ENCODE measurements at regions not wholly inside any gene's neighbourhood (a gene's known extent, or its start where the extent isn't known, plus 50 kb on each side); places are given as distances from the start of the nearest gene placed in this dataset.

DNA sequence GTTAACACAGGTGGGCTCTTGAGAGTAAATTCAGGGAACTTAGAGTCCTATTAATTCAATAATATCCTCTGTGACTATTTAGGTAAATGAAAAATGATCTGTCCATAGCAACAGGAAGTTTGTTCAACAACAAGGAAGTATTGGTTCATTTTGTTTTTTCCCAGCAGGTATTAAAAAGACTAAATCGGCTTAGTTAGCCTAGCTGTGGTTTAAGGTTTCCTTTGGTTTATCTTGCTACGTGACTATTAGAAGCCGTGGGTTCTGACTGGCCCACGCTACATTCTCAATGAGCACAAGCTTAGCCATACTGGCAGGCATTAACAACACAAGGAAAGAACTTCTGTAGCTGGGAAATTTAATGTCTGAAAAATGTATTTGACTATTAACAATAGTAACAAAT, 168.8 kb upstream of the HS3ST1 start:
- H3K4me3 ChIP-seq (ENCODE audit: low read depth, low read length): no peak overlapping the region
- no peaks in the 10 kb centered on the region for H3K36me3 ChIP-seq (ENCODE audit: control insufficient read depth in 2 of 2, insufficient read depth in 1 of 2, low read length in 2 of 2)
- TF ChIP-seq ZNF223 (tag by site-specific recombination; IDR thresholded peaks at IDR 0.05) (no peak), ZNF311 (tag by site-specific recombination; IDR thresholded peaks at IDR 0.05; ENCODE audit: borderline replicate concordance) (no peak), ZNF221 (tag by site-specific recombination; IDR thresholded peaks at IDR 0.05; ENCODE audit: borderline replicate concordance) (no peak), HOXD13 (CRISPR knock-in tag; IDR thresholded peaks at IDR 0.05; ENCODE audit: borderline replicate concordance) (no peak), ZNF529 (tag by site-specific recombination; IDR thresholded peaks at IDR 0.05; ENCODE audit: insufficient replicate concordance) (no peak), GLI4 (tag by site-specific recombination; IDR thresholded peaks at IDR 0.05) (no peak), ZNF76 (tag by site-specific recombination; IDR thresholded peaks at IDR 0.05; ENCODE audit: borderline replicate concordance, low read depth) (no peak), ZNF600 (tag by site-specific recombination; IDR thresholded peaks at IDR 0.05) (no peak), ZNF585B (tag by site-specific recombination; IDR thresholded peaks at IDR 0.05) (no peak), ZNF830 (tag by site-specific recombination; IDR thresholded peaks at IDR 0.05; ENCODE audit: low read depth) (no peak), ZNF501 (tag by site-specific recombination; IDR thresholded peaks at IDR 0.05) (no peak), ZNF48 (tag by site-specific recombination; IDR thresholded peaks at IDR 0.05) (no peak), MYNN (tag by site-specific recombination; IDR thresholded peaks at IDR 0.05; ENCODE audit: borderline replicate concordance) (no peak)
- TF ChIP-seq, protein P1, sequence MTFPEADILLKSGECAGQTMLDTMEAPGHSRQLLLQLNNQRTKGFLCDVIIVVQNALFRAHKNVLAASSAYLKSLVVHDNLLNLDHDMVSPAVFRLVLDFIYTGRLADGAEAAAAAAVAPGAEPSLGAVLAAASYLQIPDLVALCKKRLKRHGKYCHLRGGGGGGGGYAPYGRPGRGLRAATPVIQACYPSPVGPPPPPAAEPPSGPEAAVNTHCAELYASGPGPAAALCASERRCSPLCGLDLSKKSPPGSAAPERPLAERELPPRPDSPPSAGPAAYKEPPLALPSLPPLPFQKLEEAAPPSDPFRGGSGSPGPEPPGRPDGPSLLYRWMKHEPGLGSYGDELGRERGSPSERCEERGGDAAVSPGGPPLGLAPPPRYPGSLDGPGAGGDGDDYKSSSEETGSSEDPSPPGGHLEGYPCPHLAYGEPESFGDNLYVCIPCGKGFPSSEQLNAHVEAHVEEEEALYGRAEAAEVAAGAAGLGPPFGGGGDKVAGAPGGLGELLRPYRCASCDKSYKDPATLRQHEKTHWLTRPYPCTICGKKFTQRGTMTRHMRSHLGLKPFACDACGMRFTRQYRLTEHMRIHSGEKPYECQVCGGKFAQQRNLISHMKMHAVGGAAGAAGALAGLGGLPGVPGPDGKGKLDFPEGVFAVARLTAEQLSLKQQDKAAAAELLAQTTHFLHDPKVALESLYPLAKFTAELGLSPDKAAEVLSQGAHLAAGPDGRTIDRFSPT (tag by site-specific recombination; IDR thresholded peaks at IDR 0.05): no peak
- TF ChIP-seq, protein P2, sequence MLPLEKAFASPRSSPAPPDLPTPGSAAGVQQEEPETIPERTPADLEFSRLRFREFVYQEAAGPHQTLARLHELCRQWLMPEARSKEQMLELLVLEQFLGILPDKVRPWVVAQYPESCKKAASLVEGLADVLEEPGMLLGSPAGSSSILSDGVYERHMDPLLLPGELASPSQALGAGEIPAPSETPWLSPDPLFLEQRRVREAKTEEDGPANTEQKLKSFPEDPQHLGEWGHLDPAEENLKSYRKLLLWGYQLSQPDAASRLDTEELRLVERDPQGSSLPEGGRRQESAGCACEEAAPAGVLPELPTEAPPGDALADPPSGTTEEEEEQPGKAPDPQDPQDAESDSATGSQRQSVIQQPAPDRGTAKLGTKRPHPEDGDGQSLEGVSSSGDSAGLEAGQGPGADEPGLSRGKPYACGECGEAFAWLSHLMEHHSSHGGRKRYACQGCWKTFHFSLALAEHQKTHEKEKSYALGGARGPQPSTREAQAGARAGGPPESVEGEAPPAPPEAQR (tag by site-specific recombination; IDR thresholded peaks at IDR 0.05): no peak
- TF ChIP-seq, protein P3, sequence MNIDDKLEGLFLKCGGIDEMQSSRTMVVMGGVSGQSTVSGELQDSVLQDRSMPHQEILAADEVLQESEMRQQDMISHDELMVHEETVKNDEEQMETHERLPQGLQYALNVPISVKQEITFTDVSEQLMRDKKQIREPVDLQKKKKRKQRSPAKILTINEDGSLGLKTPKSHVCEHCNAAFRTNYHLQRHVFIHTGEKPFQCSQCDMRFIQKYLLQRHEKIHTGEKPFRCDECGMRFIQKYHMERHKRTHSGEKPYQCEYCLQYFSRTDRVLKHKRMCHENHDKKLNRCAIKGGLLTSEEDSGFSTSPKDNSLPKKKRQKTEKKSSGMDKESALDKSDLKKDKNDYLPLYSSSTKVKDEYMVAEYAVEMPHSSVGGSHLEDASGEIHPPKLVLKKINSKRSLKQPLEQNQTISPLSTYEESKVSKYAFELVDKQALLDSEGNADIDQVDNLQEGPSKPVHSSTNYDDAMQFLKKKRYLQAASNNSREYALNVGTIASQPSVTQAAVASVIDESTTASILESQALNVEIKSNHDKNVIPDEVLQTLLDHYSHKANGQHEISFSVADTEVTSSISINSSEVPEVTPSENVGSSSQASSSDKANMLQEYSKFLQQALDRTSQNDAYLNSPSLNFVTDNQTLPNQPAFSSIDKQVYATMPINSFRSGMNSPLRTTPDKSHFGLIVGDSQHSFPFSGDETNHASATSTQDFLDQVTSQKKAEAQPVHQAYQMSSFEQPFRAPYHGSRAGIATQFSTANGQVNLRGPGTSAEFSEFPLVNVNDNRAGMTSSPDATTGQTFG (tag by site-specific recombination; IDR thresholded peaks at IDR 0.05; ENCODE audit: borderline replicate concordance): no peak
- TF ChIP-seq, protein P4, sequence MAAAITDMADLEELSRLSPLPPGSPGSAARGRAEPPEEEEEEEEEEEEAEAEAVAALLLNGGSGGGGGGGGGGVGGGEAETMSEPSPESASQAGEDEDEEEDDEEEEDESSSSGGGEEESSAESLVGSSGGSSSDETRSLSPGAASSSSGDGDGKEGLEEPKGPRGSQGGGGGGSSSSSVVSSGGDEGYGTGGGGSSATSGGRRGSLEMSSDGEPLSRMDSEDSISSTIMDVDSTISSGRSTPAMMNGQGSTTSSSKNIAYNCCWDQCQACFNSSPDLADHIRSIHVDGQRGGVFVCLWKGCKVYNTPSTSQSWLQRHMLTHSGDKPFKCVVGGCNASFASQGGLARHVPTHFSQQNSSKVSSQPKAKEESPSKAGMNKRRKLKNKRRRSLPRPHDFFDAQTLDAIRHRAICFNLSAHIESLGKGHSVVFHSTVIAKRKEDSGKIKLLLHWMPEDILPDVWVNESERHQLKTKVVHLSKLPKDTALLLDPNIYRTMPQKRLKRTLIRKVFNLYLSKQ (tag by site-specific recombination; IDR thresholded peaks at IDR 0.05; ENCODE audit: borderline replicate concordance): no peak
- TF ChIP-seq, protein P5, sequence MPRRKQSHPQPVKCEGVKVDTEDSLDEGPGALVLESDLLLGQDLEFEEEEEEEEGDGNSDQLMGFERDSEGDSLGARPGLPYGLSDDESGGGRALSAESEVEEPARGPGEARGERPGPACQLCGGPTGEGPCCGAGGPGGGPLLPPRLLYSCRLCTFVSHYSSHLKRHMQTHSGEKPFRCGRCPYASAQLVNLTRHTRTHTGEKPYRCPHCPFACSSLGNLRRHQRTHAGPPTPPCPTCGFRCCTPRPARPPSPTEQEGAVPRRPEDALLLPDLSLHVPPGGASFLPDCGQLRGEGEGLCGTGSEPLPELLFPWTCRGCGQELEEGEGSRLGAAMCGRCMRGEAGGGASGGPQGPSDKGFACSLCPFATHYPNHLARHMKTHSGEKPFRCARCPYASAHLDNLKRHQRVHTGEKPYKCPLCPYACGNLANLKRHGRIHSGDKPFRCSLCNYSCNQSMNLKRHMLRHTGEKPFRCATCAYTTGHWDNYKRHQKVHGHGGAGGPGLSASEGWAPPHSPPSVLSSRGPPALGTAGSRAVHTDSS (tag by site-specific recombination; IDR thresholded peaks at IDR 0.05): no peak
- TF ChIP-seq, protein P6, sequence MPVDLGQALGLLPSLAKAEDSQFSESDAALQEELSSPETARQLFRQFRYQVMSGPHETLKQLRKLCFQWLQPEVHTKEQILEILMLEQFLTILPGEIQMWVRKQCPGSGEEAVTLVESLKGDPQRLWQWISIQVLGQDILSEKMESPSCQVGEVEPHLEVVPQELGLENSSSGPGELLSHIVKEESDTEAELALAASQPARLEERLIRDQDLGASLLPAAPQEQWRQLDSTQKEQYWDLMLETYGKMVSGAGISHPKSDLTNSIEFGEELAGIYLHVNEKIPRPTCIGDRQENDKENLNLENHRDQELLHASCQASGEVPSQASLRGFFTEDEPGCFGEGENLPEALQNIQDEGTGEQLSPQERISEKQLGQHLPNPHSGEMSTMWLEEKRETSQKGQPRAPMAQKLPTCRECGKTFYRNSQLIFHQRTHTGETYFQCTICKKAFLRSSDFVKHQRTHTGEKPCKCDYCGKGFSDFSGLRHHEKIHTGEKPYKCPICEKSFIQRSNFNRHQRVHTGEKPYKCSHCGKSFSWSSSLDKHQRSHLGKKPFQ (tag by site-specific recombination; IDR thresholded peaks at IDR 0.05): no peak
- no peak overlapping the region for H3K27ac ChIP-seq (ENCODE audit: extremely low read depth, low read depth, low read length)
- CTCF ChIA-PET: no interaction called here
- H3K4me1 ChIP-seq (ENCODE audit: control insufficient read depth, insufficient read depth, low read length): no peaks in the 10 kb centered on the region
- POLR2A ChIA-PET: no interaction called here
- H3K9me3 ChIP-seq (ENCODE audit: control insufficient read depth, insufficient read depth, low read depth, low read length): no peaks in the 10 kb centered on the region
